Vagina (tissue), 2 donors: ENCODE measurements at regions not wholly inside any gene's neighbourhood (a gene's known extent, or its start where the extent isn't known, plus 50 kb on each side); places are given as distances from the start of the nearest gene placed in this dataset.

Experiments used
- DNase-seq, 2 donors: peaks; one replicate each; pipeline ENCODE4 v3.0.0-alpha.2; 2017; ENCODE audit errors: extremely low spot score in 2 of 2
- H3K27ac ChIP-seq: fragments of 200-600 bp; sonication (generic); one replicate; pipeline ENCODE4 v1.5.1; 2019
- H3K27me3 ChIP-seq: fragments of 200-600 bp; sonication (generic); one replicate; pipeline ENCODE4 v1.5.1; 2019
- H3K36me3 ChIP-seq, 2 donors: fragments of 200-600 bp; sonication (generic); one replicate each; pipeline ENCODE4 v1.5.1; 2017 to 2019
- H3K4me1 ChIP-seq: fragments of 200-600 bp; sonication (generic); one replicate; pipeline ENCODE4 v1.5.1; 2019
- H3K4me3 ChIP-seq, 2 donors: fragments of 200-600 bp; sonication (generic); 1 replicate in 1 of 2; 2 replicates in 1 of 2; pipeline ENCODE4 v1.5.1; 2016 to 2019
- H3K9me3 ChIP-seq: fragments of 200-600 bp; sonication (generic); one replicate; pipeline ENCODE4 v1.5.1; 2019
- POLR2A ChIP-seq, 2 donors: fragments of 450-650 bp; IDR thresholded peaks; one replicate each; pipeline ENCODE4 v1.6.1; 2017; ENCODE audit warnings: antibody characterized with exemption in 2 of 2, mild to moderate bottlenecking in 2 of 2, moderate library complexity in 2 of 2
- POLR2AphosphoS5 ChIP-seq, 2 donors: sonication (generic); formaldehyde crosslinking; IDR thresholded peaks; one replicate each; pipeline ENCODE4 v1.9.0; 2017; ENCODE audit warnings: antibody characterized with exemption in 2 of 2, mild to moderate bottlenecking in 2 of 2, low read depth in 1 of 2; ENCODE audit not compliant: insufficient read depth in 1 of 2
- intact Hi-C: fragments of 100-400 bp; cut with DNase I; formaldehyde crosslinking; loops from one replicate; pipeline ENCODE4 v1.15.1; 2023
- TF ChIP-seq, protein P1 (sequence below), 3 experiments: fragments of 450-650 bp in 2 of 3; fragments of 200-600 bp in 1 of 3; sonication (generic) in 1 of 3; IDR thresholded peaks; one replicate each; pipeline ENCODE4 v1.5.1; 2017 to 2019; ENCODE audit warnings: antibody characterized with exemption in 3 of 3, mild to moderate bottlenecking in 2 of 3, moderate library complexity in 2 of 3

DNA sequence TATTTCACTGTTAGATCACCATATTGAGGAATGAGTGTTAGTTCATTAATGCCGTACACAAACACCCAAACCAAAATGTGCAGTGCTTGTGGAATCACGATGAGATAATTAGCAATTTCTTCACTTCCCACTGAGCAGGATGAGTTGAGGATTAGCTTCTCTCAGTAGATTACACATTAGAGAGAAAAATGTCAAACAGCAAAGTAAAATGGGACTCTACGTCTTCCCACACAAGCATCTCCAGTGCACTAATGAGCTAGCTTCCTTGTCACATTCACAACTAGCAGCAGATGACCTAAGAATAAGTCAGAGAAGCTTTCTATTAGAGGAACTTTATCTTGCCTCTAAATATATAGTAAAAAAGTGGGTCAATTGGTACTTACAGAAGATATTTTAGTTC lies 926.9 kb downstream of the TSN start:
- H3K4me3 ChIP-seq: no peak overlapping the region
- DNase-seq: no peak
- intact Hi-C loops: no loop called here
- no peaks in the 10 kb centered on the region for H3K36me3 ChIP-seq
- H3K9me3 ChIP-seq: no peaks in the 10 kb centered on the region
- no peak overlapping the region for H3K27ac ChIP-seq
- no peaks in the 10 kb centered on the region for H3K27me3 ChIP-seq
- TF ChIP-seq, protein P1, sequence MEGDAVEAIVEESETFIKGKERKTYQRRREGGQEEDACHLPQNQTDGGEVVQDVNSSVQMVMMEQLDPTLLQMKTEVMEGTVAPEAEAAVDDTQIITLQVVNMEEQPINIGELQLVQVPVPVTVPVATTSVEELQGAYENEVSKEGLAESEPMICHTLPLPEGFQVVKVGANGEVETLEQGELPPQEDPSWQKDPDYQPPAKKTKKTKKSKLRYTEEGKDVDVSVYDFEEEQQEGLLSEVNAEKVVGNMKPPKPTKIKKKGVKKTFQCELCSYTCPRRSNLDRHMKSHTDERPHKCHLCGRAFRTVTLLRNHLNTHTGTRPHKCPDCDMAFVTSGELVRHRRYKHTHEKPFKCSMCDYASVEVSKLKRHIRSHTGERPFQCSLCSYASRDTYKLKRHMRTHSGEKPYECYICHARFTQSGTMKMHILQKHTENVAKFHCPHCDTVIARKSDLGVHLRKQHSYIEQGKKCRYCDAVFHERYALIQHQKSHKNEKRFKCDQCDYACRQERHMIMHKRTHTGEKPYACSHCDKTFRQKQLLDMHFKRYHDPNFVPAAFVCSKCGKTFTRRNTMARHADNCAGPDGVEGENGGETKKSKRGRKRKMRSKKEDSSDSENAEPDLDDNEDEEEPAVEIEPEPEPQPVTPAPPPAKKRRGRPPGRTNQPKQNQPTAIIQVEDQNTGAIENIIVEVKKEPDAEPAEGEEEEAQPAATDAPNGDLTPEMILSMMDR (IDR thresholded peaks at IDR 0.05): no peak
- H3K4me1 ChIP-seq: no peaks in the 10 kb centered on the region

- TF ChIP-seq POLR2A (IDR thresholded peaks at IDR 0.05): no peak
- TF ChIP-seq, protein P1 (IDR thresholded peaks at IDR 0.05): no peak
- TF ChIP-seq POLR2AphosphoS5 (IDR thresholded peaks at IDR 0.05; ENCODE audit: insufficient read depth in 1 of 2, low read depth in 1 of 2): no peak
- Histone ChIP-seq H3K4me1 (no peaks in the 10 kb centered on the region), H3K27ac (no peak overlapping the region), H3K36me3 (no peaks in the 10 kb centered on the region), H3K27me3 (no peaks in the 10 kb centered on the region), H3K4me3 (no peak overlapping the region), H3K9me3 (no peaks in the 10 kb centered on the region)
- no peak for DNase-seq
- intact Hi-C loops: no loop called here
Measured at GRCh38 chr2:122683018-122683417, 927.6 kb downstream of the TSN start.

DNA sequence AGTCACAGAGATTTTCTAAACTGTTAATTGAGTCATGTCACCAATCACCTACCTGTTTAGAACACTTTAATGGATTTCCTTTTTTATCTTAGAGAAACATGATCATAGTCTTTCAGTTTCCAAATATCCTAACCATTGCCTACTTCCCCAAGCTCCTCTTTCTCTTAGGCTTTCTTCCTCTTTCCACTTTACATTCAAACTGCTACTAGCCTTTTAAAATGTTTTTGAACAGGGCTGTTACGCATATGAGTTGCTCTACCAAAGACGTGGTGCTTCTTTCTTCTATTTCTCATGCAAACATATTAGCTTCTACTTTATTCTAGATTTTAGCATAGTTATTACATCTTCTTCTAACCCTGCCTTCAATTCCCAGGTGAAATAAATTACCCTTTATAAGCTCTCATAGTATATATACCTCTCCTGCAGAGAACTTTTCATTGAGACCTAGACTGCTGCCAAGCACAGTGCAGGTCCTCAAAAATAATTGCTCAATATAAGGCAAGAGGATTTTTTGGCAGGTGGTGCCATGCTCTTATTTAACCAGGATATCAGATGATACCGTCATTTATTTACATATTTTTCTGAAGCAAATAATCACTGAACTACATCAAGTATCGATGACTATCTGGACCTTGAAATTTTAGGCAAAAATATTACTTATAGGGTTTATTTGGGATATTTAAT lies 937.1 kb downstream of the TSN start:
- Histone ChIP-seq H3K27me3 (no peaks in the 10 kb centered on the region), H3K4me1 (no peaks in the 10 kb centered on the region), H3K9me3 (no peaks in the 10 kb centered on the region), H3K27ac (no peak overlapping the region), H3K36me3 (no peaks in the 10 kb centered on the region), H3K4me3 (no peak overlapping the region)
- DNase-seq: no peak
- TF ChIP-seq, protein P1 (IDR thresholded peaks at IDR 0.05): no peak
- TF ChIP-seq POLR2AphosphoS5 (IDR thresholded peaks at IDR 0.05; ENCODE audit: insufficient read depth in 1 of 2, low read depth in 1 of 2) (no peak), POLR2A (IDR thresholded peaks at IDR 0.05) (no peak)
- intact Hi-C loops: no loop called here

- no peaks in the 10 kb centered on the region for H3K9me3 ChIP-seq
- intact Hi-C loops: no loop called here
- H3K4me1 ChIP-seq: no peaks in the 10 kb centered on the region
- no peaks in the 10 kb centered on the region for H3K36me3 ChIP-seq
- DNase-seq: no peak
- TF ChIP-seq, protein P1 (IDR thresholded peaks at IDR 0.05): no peak
- TF ChIP-seq POLR2AphosphoS5 (IDR thresholded peaks at IDR 0.05; ENCODE audit: insufficient read depth in 1 of 2, low read depth in 1 of 2) (no peak), POLR2A (IDR thresholded peaks at IDR 0.05) (no peak)
- H3K27ac ChIP-seq: no peak overlapping the region
- no peaks in the 10 kb centered on the region for H3K27me3 ChIP-seq
- no peak overlapping the region for H3K4me3 ChIP-seq
Measured at GRCh38 chr2:122697415-122697814, 942.0 kb downstream of the TSN start.

GRCh38 chr2:122703676-122704075 lies 948.2 kb downstream of the TSN start:
- no peaks in the 10 kb centered on the region for H3K27me3 ChIP-seq
- H3K9me3 ChIP-seq: no peaks in the 10 kb centered on the region
- DNase-seq: no peak
- intact Hi-C loops: no loop called here
- H3K36me3 ChIP-seq: no peaks in the 10 kb centered on the region
- TF ChIP-seq, protein P1 (IDR thresholded peaks at IDR 0.05): no peak
- TF ChIP-seq POLR2A (IDR thresholded peaks at IDR 0.05) (no peak), POLR2AphosphoS5 (IDR thresholded peaks at IDR 0.05; ENCODE audit: insufficient read depth in 1 of 2, low read depth in 1 of 2) (no peak)
- no peaks in the 10 kb centered on the region for H3K4me1 ChIP-seq
- no peak overlapping the region for H3K27ac ChIP-seq
- no peak overlapping the region for H3K4me3 ChIP-seq
